C4-2B (cell line): ENCODE measurements at regions not wholly inside any gene's neighbourhood (a gene's known extent, or its start where the extent isn't known, plus 50 kb on each side); places are given as distances from the start of the nearest gene placed in this dataset.

Experiments used
- CTCF ChIP-seq: fragments of 450-650 bp; conservative IDR thresholded peaks from 2 replicates; pipeline ENCODE4 v1.5.1; 2017; ENCODE audit warnings: mild to moderate bottlenecking
- ZFX ChIP-seq: fragments of 450-650 bp; IDR thresholded peaks from 2 replicates; pipeline ENCODE4 v1.6.1; 2017

GRCh38 chr22:48742191-48742555, 1085.5 kb downstream of the BRD1 start:
- TF ChIP-seq CTCF (no peak), ZFX (no peak)
